NCI-H524 treated with DMSO at 0.1 percent for 48 hours (cell line): ENCODE measurements at regions not wholly inside any gene's neighbourhood (a gene's known extent, or its start where the extent isn't known, plus 50 kb on each side); places are given as distances from the start of the nearest gene placed in this dataset.

ENCODE experiments used
- DNase-seq: peaks from one replicate; lab custom pipeline; 2025; lab: John Stamatoyannopoulos, UW

DNA sequence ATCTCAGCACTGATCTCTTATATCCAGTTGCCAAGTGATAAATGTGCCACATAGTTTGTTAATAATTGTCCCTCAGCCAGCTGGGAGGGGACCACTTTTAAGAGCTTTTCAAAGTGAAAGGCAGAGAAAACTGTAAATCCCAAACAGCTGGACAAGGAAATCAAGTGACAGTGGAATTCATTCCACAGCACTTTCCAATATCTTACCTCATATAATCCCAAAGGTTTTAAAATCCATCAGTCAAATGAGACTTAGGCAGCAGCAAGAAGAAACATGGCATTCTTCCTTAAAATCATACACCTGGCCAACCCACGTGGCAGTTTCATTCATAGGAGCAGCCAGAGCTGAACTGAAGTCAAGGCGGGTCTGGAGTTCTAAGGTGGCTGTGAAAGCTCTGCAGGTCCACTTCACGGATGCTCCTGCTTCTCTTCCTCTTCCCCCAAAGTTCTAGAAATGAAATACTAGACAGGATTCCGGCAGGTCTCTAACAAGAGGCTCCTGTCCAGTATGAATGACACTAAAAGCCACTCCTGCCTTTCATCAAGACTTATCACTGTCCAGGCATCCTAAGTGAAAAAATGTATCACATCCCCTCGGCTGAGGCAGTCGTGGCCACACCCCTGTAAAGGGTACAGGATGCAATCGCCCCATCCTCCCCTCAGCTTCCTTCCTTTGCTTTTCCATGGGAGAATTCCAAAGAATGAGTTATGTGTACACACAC lies 190.4 kb upstream of the STK17B start:
- no peak for DNase-seq

DNA sequence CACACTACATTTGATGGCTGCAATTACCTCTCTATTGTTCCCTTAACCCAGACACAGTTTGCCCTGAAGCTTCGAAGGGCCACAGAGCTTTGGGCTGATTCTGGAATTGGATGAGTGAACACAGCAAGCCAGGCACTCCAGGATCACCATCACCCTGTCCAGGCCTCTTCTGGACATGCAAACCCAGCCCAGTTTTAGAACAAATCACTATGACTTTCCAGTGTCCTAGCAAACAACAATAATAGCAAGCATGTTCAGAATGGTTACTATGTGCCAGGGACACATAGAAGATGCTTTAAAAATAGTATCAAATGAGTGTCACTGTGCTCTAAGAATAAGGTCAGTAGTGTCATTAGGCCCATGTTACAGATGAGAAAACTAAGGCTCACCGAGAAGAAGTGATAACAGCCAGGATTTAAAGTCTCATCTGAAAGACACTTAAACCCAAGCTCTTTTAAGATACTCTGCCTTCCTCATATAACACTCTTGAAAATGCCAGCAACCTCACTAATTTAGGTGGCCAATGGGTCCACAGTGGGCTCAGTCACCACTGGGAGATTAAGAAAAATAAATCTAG lies 191.7 kb upstream of the STK17B start:
- DNase-seq, result no peak

DNA sequence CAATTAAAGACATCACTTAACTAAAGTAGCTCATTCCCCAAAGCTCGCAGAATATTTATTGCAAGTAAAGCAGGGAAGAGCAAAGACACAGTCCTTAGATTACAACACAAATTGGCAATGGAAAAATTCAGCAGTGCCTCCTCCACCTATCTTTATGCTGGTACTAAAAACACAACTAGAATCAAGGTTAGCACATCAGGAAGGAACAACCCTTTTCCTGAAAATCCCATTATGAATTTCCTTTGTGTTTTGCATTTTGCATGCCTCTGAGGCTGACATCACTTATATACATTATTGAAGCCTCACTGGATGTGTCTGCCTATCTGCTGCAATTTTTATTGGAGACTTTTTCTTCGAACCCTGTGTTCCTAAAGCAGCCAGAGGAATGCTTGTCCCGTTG lies 193.8 kb upstream of the STK17B start:
- no peak for DNase-seq

DNA sequence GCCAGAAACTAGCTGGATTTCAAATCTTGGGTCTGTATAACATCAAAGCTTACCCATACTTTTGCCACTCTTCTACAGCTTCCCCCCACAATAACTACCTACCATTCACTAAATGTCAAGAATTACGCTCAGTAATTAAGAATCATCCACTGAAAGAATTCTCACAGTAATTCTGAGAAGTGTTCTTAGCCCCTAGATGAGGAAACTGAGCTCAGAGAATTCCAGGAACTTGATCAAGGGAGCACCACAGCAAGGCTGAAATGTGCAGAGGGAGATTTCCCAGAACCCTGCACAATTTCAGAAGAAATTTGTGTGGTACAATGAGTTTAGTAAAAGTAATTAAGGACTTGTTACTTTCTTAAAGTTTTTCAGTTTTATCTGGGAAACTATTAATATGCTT lies 194.5 kb upstream of the STK17B start:
- DNase-seq, result no peak

DNA sequence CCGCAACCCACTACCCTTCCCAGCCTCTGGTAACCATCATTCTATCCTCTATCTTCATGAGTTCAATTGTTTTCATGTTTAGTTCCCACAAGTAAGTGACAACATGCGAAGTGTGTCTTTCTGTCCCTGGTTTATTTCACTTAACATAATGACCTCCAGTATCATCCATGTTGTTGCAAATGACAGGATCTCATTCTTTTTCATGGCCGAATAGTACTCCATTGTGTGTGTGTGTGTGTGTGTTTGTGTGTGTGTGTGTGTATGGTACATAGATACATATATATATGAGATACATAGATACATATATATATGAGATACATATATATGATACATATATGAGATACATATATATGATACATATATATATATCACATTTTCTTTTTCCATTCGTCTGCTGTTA lies 196.3 kb upstream of the STK17B start:
- DNase-seq, result no peak

- DNase-seq, result no peak
These were observed 197.3 kb upstream of the STK17B start for GRCh38 chr2:196368546-196369225.

DNA sequence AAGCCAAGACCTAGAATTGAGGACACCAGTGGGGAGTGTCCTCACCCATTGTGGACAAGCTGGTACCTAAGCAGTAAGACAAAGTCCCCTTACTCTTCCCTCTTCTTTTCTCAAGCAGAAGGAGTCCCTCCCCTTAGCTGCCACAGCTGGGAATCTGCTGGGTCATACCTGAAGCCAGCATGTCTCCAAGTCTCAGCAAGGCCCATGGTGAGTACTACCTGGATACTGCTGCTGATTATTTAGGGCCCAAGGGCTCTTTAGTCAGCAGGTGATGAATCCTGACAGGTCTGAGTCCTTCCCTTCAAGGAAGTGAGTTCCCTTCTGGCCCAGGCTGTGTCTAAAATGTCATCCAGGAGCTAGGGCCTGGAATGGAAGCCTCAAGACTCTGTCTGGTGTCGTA lies 198.6 kb upstream of the STK17B start:
- DNase-seq, result no peak

DNA sequence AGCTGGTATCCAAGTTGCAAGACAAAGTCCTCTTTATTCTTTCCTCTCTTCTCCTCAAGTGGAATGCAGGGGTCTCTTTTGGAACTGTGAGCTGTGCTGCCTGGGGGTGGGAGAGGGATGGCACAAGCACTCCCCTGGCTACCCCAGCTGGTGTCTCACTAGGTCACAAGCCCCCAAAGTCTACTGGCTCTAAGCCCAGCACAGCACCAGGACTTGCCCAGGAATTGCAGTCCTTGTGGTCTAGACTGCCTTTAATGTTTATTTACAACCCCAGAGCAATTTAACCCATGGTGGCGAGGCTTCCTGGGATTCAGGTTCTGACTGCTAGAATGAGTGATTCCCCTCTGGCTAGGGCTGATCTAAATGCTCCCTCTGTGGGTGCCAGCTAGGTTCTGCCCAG lies 199.0 kb upstream of the STK17B start:
- DNase-seq, result no peak

GRCh38 chr2:196372276-196372809 lies 201.0 kb upstream of the STK17B start:
- DNase-seq, result no peak

- no peak for DNase-seq
These were observed 201.7 kb upstream of the STK17B start for GRCh38 chr2:196372811-196373664.

- DNase-seq, result no peak
These were observed 205.9 kb upstream of the STK17B start for GRCh38 chr2:196376984-196377877.

GRCh38 chr2:196379600-196379999 lies 208.2 kb upstream of the STK17B start:
- DNase-seq, result no peak

- DNase-seq, result no peak
These were observed 208.7 kb upstream of the STK17B start for GRCh38 chr2:196380098-196380497.

DNA sequence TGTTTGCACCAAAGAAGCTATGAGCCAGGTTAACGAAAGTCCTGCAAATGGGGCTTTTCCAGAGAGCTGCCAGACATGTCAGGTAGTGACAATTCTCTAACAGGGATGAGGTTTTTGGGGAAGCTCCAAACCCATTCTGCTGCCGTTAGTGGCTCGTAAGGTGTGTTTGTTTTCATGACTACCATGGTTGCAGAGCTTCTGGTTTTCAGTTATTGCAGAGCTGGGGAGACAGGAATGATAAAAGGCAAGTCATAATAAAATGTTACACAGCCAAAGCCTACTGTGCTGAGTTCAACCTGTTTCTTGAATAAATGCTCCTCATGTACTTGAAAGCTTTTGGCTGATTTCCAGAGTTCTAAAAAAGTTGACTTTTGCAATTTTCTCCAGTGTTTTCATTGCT lies 209.2 kb upstream of the STK17B start:
- no peak for DNase-seq

- no peak for DNase-seq
These were observed 210.1 kb upstream of the STK17B start for GRCh38 chr2:196381464-196381863.

DNA sequence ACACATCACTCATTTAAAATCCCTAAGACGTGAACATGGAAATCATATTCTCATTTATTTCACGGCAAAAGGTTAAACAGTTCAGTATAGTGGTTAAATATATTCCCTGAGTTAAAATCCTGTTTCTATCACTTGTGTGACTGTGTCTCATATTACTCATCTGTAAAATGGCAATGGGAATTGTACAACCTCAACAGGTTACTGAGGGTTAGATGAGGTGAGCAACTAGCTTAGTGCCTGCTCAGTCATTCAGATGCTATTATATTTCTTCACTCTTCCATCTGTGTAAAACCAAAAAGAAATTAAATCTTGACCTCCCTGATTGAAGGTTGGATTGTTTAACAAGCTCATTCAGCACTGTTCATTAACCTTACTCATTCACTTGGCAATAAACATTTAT lies 212.4 kb upstream of the STK17B start:
- DNase-seq, result no peak

DNA sequence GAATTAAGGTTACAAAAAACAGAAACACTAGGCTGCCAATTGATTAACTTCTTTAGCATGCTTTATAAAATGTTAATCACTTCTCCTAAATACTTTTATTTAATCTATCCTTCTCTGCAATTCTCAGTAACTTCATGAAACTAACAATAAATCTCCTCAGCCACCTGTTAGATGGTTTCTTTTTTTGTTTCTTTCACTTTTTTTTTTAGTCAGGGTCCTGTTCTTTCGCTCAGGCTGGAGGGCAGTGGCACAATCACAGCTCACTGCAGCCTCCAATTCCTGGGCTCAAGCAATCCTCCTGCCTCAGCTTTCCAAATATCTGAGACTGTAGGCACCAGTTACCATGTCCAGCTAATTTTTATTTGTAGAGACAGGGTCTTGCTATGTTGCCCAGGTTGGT lies 213.4 kb upstream of the STK17B start:
- no peak for DNase-seq

DNA sequence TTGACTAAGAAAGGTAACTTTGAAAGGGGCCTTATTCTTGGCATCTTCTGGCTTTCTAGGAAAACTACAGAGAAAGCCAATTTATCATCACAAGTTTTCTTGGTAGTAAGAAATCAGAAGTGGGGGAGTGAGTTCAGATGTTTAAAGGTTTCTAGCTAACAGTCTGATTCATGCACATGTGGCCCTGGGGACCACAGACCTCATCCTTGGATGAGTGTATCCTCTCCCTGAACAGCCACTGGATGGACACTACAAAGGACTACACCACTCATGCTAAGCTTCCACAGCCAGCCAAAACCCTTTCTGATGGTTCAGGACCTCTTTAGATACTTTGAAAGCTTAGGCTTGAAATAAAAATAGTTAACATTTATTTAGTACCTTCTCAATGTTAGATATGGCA lies 218.3 kb upstream of the STK17B start:
- DNase-seq, result no peak

DNA sequence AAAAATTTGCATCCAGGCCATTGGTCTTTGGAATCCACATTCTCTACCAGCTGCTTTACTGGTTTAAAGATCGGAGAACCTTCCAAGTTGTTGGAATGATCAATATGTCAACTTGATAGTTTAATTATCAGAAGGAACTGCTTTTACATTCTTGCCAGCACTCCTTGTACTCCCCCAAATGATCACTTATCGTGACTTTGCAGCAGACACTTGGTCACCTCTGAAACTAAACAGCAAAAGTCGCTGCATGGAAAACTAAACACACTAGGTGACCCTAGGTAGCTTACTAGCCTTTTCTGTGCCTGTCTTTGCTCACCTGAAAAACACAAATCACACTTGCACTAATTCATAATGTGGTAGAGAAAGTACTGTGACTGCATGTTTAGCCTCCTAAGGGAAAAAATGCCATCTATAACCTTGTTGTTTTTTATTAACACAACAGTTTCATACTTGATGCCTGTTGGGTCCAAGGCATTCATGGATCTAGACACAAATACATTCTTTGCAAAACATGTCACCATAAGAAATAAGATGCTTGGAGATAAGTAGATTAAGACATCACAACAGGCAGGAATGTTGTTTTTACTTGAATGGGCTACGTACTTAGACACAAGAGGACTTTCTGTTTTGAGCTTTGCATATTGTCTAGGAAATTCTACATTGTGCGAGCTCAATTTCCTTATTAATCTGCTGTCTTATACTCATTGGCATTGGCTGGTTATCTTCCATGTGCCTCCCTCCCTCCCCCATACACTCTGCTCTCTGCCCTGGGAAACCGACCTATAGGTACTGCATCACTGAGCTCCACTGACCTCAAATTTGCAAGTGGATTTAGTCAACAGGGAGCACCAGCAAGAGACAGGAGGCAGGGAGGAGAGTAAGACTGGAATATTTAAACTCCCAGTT lies 219.1 kb upstream of the STK17B start:
- no peak for DNase-seq

GRCh38 chr2:196391149-196391479 lies 219.7 kb upstream of the STK17B start:
- DNase-seq, result no peak
